GM21619 (cell line): ENCODE measurements at regions not wholly inside any gene's neighbourhood (a gene's known extent, or its start where the extent isn't known, plus 50 kb on each side); places are given as distances from the start of the nearest gene placed in this dataset.
"Not testable (repeated sequence)": the region's sequence is repeated elsewhere in the genome, so short reads cannot be mapped to it uniquely, and the experiment has no call there.

Source experiments
- ATAC-seq: cut with Tn5 transposase; IDR thresholded peaks from one replicate; pipeline ENCODE4 v1.9.1; 2021; ENCODE audit not compliant: unreplicated experiment

DNA sequence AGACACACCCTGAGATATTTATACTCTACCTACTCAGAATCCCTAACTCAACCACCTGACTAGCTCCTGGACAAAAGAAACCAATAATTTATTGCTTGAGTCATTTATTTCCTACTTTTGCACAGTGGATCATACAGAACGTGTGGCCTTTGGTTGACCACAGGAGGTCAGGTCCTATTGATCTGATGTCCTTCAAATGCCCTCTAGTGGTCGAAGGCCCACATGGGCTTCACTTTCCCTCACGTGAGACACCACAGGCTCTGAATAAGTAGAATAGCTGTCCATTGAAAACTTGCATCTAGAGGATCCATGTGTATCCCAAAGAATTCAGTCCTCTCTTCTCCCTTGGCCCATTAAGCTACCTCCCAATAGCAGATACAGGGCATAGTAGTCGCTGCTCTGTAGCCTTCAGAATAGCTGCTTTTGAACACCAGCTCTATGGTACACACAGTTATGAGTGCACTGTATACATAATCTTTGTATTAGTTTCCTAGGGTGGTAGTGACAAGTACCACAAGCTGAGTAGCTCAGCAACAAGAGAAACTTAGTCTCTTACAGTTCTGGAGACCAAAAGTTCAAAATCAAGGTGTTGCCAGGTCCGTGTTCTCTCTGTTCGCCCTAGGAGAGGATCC, 177.6 kb upstream of the SMARCA2 start:
- peak; percentile 60 for ATAC-seq

DNA sequence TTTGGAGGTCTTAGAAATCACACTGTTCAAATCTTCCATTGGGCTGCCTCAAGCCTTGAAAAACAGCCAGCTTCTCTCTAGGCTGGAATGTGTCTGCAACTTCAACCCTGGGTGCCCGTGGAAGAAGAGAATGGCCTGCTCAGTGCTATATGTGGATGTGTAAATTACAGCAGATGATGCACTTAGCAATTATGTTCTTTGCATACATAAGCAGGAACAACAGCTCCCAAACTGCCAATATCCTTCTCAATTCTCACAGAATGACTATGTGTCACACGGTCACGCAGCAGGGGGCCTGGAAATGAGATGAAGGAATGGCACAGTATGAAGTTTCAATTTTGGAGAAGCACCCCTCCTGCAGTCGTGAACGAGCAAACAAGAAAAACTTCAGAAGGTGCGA, 175.2 kb upstream of the SMARCA2 start:
- ATAC-seq = no peak

DNA sequence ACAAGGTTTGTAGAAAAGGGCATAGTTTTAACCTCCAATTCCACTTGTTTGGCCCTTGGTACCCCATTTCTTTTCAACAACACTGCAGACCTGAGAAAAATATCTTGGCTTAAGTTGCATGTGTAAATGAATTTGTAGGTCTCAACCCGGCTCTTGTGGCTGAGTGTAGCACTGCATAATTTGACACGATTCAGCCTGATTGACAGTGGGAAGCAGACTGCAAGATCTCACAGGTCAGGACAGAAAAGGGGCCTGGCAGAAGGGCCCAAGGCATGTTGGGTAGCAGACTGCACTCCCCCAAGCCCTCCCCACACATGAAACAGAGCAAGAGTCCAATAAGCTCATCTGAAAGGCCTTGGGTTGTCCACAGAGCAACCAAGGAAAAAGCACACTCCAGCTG, 169.7 kb upstream of the SMARCA2 start:
- ATAC-seq = no peak

DNA sequence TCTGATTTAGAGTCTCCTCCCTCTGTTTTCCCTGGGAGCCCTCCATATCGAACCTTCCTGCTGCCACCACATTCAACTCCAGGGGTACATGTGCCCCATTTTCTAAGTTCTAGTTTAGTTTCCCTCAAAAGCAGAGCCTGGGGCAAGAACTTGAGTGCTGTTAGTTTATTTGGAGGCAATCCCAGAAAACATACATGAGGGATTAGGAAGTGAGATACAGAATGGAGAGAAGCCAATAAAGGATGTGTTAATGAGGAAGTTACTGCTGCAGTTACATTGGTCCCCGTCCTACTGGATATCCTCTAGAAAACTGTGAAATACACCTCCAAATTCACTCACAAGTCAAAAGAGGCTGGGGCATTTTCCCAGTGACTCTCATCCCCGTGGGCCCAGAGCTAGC, 159.4 kb upstream of the SMARCA2 start:
- ATAC-seq = no peak

DNA sequence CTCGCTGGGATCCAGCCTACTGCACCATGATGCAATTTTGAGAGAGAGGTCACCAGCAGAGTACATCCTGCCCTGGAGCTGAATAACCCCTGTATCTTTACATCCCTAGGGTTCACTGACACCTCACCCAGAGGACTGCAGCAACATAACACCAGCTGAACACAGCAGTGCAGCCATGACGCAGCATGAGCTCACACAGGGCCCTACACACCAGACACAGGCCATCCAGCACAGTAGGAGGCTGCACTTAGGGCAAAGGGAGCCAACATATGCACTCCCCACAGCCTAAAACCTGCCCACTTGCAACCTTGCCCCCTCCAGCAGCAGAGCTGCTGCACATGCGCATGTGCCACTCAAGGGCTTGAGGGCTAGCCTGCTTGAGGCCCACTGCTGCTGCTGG, 157.3 kb upstream of the SMARCA2 start:
- no peak for ATAC-seq

DNA sequence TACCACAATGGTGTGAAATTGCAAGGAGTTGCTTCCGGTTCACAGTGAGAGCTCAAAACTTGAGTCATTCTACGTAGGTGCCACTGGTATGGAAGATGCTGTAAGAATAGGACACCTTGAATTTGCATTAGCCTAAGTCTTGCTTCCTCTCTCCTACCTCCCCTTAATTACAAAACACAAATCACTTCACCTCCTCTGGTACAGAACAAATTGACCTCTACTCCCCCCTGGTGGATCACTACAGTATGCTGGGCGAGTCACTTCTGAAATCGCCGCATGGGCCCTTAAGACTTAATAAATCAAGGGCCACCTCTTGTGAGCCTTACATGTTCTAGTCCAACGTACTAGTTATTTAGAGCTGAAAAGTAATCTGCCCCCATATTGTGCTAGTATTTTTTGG, 145.3 kb upstream of the SMARCA2 start:
- peak; percentile 84 for ATAC-seq

DNA sequence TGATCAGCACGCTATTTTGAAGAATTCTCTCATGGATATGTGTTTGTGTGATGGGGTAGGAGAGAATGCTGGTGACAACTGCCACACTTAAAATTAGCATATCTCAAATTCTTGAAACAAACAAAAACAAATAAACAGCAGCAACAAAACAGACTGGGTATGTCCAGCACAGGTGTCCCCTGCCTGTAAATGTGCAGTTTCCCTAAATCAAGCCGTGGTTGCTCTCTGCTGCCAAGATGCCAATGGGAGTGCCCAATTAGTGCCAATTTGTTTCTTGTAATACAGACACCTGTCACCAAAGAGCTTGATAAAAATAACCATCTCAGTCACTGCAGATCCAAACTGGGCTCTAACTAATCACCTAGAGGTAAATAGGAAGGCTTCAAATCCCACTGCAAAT, 144.2 kb upstream of the SMARCA2 start:
- ATAC-seq = no peak

DNA sequence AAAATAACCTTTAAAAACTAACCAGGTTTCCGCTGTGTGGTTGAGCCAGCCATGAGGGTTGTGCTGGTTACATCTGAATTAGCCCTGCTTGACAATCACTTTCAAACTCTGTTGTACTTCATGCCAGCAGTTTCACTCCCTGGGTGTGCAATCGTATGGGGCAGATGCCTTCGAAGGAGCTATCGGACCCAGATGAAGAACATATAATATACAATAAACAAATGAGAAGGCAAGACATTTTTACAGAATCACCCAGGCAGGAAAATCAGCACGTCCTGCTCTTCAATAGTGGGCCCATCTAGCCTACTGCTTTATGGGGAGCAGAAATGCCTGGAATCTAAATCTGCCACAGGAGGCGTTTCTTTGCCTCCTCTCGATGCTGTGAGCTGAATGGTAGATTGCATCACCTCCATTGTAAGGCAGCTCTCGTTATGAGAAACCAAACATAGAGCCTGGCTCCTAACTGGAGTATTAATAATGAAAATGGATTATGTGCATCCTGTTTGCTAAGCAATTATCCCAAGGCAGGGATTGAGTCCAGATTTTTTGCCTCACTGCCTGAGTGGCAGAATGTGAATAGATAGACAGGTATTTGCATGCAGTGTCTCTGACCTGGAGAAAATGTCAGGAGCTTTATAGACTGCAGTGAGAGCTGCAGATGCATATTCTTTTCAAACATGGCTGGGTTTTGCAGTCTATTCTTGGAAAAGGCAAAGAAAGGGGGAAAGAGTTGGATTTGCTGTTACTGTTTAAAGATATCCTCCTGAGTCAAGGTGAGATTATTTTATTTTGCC, 143.3 kb upstream of the SMARCA2 start:
- no peak for ATAC-seq

DNA sequence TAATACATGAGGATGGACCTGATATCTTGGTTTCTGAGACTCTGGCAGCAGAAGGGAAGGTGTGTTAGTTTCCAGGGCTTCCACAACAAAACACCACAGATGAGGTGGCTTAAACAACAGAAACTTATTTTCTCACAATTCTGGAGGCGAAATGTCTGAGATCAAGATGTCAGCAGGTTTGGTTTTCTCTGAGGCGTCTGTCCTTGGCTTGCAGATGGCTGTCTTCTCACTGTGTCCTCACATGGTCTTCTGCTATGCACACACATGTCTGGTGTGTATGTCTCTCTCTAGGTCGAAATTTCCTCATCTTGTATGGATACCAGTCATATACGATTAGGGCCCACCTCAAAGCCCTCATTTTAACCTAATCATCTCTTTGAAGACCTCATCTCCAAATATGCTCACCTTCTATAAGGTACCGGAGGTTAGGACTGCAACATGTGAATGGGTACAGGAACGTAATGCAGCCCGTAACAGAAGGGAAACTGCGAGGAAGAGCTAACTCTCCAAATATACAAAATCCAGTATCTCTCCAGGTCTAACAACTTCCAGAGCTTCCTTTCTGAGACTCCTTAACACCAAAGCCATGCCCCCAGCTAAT, 139.8 kb upstream of the SMARCA2 start:
- no peak for ATAC-seq

DNA sequence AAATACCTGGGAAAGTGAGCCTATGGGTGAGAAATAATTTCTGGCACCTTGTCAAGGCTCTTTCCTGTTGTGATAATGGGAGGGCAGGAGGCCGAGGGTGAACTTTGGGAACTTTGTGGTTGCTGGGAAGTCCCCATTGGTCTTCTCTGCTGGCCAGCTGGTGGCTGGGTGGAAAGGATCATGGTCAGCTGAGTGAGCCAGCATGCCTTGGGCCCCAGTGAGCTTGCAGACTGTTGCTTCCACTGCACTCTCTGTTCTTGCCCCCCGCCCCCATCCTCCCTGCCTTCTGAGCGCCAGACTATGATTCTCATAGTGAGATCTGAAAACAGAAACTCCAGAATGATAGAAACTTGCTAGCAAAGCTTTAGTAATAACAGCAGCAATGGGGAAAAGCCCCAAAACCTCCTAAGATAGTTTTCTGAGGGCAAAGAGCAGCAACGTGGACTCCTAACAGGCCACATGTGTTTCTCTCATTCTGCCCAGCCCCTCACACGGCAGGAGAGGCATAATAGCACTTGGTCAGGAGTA, 139.2 kb upstream of the SMARCA2 start:
- peak; percentile 64 for ATAC-seq

DNA sequence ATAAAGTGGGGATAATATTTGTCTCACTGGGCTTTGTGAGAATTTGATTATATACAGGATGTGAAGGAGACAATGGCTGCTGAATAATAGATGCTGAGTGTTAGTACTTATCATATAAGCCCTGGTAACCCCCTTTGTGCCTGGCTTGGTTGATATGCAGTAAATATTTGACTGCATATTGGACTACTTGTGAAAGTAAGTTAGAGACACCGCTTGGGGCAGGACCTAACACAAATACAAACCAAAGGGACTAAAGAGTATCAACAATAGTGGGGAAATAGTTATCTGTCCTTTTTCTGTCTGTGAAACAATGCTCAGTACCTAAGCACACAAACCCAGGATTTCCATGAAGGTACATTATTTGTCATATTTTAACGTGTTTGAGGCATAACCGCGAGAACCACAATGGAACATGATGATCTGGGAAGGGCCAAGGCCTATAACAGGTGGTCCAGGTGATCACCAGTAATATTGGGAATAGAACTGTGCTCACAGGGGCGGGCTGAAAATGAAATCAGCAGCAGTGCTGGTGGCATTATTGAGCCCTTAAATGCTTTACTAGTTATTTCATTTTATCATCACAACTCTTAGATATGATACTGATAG, 138.2 kb upstream of the SMARCA2 start:
- no peak for ATAC-seq

DNA sequence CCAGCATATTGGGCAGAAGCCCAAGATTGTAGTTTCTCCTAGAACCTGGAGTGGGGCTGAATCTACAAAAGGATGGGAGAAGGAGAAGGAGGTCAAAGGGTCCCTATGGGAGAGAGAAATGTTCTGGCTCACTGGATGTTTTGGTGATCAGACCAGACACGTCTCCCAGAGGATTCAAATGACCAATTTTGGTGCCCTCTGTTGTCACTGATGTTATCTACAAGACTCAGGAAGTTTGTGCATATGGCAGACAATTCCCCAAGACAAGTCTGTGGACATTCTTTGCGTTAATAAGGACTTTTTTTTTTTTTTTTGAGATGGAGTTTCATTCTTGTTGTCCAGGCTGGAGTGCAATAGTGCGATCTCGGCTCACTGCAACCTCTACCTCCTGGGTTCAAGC, 137.2 kb upstream of the SMARCA2 start:
- ATAC-seq = no peak

DNA sequence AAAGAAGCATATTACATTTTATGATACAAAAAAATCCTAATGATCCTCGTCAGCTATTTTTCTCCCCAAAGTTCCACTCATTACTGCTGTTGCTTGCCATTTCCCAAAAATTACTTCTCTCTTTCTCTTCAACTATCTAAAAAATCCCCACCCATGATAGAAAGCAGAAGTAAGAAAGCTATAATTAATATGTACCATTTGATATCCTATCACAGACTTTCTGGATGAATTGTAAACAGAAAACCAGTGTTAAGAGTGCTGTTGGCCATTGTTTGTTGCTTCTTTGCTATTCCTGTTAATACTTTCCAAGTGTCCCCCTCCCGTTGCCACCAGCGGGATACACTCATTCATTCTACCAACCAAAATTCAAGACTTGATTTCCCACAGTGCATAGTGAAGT, 136.3 kb upstream of the SMARCA2 start:
- ATAC-seq = no peak

DNA sequence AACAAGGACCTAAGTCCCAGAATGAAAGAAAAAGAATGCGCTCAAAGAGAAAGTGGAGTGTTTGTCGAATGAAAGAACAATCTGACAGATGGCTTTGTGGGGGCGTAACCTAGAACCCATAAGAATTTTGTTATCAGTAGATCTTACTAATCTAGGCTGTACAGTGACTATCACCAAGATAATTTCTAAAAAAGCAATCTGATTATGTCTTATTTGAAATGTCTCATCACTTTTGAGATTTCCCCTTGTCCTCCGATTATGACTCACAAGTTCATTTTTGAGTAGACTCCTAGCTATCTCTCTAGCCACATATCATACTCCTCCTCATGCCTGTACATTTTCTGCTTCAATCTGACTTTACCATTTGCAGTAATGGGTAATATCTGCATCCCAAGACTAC, 135.6 kb upstream of the SMARCA2 start:
- ATAC-seq = peak; percentile 42

DNA sequence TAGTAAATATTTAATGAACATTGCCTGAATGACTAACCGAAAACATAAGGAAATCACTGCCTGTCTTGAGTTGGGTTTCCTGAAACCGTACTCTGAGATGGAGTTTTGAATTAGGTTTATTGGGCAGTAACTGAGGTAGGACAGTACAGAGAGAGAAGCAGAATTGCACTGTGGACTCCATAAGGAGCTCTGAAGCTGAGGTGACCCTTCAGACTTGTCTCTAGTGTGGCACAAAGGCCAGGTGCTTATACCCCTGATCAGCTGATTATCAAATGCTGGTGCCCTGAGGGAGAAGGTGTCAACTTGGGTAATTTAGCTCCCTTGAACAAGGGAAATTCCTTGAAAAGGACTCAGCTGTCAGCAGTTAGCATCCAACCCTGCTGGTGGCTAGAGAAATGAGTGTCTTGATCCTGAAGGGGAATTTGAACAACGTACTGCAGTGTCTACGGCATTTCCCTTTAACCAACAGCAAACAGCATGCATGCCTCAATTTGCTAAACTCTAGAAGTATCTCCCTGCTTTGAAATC, 135.0 kb upstream of the SMARCA2 start:
- ATAC-seq = no peak

DNA sequence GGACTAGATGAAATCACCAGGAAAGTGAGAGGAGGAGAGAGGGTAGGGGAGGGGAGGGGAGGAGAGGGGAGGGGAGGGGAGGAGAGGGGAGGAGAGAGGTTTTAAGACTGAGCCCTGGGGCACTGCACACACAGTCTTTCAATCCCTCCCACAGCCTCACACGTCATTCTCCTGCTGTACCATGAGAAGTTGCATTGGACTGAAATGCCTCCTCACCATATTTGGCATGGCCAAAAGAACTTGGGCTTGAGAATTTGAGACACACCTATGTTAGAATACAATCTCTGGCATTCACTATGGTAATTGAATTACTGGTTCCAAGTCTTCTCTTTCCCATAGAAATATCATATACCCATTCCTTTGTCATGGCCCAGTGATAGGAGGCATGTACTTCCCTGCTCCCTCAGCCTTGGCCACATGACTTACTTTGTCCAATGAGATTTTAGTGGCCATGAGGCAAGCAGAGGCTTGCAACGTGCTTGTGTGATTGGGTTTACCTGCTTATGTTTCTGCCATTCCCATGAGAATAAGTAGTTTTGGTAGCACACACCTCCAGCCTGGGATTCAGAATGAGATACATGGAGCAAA, 133.3 kb upstream of the SMARCA2 start:
- no peak for ATAC-seq

DNA sequence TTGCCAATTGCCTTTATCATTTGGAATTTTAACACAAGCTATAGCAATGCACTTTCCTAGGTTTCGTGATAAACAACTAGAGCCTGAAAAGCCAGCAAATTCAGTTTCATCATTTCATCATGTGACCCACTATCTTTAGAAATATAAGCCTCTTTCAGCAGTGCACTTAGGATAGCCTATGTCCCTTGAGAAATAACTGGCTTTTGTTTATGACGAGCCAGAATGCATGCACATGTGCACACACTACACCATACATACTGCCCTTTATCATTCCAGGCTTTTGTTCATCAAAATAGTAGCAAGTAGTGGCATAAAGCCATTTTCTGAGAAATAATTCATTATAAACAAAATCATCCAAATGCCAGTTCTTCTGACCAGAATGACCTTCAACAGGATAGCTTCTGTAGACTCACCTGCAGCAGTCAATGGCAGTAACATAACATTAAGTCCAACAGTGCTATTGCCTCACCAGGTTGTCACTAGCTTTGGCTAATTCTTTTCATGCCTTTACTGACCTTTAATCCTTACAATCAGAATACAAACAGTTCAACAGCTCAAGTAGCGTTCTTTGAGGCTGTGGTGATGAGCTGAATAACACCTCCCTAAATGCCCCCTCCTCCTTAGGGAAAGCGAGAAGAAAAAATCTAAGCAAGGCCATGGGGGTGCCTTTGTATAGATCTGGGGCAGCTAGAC, 132.3 kb upstream of the SMARCA2 start:
- no peak for ATAC-seq

DNA sequence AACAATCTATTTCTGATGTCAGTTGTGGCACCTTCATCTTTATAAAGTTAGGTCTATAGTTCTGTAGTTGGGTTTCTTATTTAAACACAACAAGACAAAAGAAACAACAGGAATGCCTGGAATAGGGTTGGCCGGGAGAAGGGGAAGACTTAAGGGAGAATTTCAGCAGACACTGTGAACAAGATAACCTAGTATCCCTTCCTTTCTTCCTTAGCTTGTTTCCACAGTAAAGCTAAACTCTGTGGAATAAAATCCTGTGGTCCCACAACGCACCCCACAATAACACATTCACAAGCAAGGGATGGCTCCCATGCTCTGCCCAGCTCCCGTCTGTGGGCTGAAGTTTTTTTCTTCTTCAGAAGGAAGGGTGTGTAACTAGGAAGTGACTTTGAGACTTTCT, 124.9 kb upstream of the SMARCA2 start:
- ATAC-seq = no peak

DNA sequence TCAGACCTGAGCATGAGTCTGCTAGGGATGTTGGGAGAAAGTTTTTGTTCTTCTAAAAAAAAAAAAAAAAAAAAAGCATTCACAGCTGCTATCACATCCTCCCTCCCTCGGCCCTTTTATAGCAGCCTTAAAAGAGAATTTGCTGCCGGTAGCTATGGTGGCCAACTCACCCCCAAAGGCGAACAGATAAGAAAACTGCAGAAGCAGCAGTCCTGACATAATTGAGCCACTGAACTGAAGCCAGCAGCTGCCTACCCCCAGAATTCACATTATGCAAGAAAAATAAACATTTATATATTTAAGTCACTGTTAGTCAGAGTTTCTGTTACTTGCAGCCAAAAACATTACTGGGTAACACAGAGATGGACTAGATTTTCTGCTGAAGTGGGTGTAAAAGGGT, 124.3 kb upstream of the SMARCA2 start:
- no peak for ATAC-seq

DNA sequence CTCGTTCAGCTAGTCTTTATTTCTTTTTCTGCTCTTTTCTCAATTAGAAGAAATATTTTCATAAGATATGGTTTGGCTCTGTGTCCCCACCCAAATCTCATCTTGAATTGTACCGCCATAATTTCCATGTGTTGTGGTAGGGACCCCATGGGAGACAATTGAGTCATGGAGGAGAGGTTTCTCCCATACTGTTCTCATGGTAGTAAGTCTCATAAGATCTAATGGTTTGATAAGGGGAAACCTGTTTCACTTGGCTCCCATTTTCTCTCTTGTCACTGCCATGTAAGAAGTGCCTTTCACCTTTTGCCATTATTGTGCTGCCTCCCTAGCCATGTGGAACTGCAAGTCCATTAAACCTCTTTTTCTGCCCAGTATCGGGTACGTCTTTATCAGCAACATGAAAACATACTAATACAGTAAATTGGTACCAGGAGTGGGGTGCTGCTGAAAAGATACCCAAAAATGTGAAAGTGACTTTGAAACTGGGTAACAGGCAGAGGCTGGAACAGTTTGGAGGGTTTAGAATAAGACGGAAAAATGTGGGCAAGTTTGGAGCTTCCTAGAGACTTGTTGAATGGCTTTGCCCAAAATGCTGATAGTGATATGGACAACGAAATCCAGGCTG, 112.0 kb upstream of the SMARCA2 start:
- not testable (repeated sequence) for ATAC-seq
